Inflammatory macrophage treated with lipopolysaccharide for 4 hours (primary cell): ENCODE measurements at regions not wholly inside any gene's neighbourhood (a gene's known extent, or its start where the extent isn't known, plus 50 kb on each side); places are given as distances from the start of the nearest gene placed in this dataset.

ENCODE experiments used
- DNase-seq: peaks from one replicate; pipeline ENCODE4 v3.0.0-alpha.2; 2020

DNA sequence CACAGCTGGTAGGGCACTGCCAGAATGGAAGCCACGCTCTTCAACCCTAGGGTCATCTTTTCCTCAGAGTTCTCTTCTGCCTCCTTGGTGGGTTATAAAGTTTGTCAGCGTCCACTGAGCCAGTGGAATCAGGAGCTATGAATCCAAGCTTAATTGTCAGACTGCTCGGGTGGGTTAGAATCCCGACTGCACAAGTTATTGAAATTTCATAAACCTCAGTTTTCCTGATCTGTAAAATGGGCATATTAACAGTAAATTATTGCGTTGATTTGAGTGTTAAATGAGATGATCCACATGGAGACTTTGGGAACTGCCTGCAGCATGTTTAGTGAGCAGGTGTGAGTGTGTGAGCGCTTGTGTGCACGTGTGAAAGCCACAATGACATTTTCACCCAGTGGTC, 400.5 kb upstream of the CDH11 start:
- DNase-seq, result no peak

DNA sequence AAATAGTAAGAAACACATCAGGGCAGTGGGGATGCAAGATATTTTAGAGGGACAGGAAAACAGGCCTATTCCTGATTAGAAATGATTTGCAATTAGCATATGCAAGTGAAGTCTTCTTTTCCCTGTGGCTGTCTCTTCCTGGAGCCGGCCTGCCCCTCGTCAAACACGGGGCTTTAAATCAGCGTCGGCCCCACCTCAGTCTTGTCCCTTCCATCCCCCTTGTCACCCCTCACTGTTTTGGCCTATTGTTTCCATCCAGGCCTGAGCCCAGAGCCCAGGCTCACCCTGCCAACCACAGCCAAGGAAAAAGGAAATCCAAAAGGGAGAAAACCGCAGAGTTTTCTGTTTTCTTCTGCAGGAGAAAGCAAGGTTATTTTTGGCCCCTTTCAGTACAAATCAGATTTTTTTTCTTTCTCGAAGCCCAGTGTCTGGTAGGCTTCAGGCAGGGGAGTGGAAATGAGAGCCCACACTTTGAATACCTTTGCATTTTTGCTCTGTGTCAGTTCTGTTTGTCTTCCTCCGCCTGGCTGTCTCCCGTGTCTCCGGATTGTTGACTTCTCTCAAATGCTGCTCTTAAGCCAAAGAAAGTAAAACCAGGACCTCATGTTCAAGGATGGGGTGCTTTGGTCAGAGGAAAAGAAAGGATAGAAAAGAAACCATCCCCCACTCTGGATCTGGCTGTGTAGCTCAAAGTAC, 399.9 kb upstream of the CDH11 start:
- DNase-seq, result no peak

DNA sequence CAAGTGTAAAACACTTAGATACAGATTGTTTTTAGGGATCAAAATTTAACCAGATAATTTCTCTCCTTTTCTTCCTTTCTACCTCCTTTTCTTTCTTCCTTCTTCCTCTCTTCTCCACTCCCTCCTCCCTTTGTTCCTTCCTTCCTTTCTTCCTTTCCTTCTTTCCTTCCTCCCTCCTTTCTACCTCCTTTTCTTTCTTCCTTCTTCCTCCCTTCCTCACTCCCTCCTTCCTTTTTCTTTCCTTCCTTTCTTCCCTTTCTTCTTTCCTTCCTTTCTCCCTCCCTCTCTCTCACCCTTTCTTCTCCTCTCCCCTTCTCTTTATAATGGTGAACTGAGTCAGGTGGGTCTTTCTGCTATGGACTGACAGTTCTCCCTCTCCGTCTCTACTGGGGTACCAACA, 397.5 kb upstream of the CDH11 start:
- no peak for DNase-seq

DNA sequence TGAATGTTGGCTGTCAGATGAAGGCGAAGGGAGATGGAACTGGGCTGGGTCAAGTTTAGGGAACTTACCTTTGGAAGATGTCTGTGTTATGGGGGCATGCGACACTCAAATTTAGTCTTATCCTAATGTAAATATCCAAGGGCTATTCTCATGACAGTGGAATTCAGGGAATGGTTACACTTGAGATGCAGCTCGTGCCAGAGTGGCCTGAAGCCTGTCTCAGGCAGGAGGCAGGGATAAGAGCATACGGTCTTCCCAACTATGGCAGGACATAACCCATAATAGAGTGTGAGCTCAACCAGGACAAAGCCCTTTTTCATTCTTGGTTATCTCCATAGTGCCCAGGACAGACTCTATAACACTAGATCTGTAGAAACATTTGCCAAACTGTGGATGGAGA, 393.3 kb upstream of the CDH11 start:
- no peak for DNase-seq

DNA sequence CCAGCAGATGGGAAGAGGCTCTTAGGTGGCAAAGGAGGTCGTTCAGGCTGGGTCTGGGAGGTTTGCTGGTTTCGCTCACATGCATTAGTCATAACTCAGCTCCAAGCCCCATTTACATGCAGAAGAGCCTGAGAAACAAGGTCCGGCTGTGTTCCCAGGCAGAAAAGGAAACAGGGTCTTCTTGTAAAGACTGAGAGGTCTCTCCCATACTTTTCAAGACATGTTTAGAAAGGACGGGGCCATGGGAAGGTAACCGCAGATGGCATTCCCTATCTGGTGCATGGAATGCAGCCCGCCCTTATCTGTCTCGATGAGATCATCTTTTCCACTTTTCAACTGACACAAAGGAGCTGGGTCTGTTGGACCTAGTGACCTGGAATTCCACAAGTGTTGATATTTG, 389.0 kb upstream of the CDH11 start:
- DNase-seq, result no peak

DNA sequence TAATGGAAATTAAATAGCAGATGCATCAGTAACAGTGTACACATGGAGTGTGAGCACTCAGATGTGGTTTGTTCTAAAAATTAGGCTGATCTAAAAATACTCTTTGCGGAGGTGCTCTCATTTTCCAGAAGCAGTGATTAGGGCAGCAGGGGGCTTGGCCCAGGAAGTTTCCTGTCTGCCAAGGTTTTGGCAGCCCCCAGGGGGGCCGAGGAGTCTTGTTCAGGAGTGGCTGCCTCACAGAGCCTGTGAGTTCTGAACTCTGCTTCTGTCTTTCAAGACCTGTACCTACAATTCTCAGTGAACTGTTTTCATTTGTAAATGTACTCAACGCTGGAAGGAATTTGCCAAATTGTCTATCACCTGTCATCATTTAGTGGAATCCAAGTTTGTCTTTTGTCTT, 388.4 kb upstream of the CDH11 start:
- no peak for DNase-seq

DNA sequence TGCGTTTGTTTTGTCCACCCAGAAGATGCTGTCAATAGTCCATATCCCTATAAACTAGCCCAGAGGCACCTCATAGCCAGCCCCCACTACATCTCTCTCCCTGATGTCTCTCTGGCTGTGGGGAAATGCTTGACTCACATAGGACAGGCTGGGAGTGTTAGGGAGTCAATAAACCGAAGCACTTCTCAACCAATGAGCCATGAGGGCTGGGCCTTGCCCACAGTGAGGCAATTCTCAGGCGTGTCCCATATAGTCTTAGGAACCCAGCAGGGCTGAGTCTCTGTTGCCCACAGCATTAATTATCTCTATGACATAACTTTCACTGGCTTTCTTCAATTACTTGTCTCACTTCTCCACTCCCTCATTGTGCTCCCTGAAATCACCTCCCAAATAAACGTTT, 387.3 kb upstream of the CDH11 start:
- no peak for DNase-seq

DNA sequence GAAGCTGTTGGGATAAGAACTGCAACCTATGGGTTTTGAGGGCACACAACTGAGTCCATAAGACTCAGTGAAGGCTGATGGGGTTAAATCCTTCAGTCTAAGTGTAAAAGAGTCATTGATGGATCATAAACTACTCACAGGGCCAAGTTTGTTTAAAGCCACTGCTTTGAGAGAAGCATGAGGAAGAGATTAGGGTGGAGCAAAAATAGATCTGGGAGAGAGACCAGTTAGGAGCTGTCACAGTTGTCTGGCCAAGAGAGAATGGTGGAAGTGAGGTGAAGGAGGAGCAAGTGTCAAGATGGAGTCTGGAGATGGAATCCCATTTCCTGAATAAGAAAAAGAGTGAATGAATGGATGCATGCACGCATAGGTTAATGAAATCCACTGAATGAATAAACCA, 379.1 kb upstream of the CDH11 start:
- DNase-seq, result no peak

DNA sequence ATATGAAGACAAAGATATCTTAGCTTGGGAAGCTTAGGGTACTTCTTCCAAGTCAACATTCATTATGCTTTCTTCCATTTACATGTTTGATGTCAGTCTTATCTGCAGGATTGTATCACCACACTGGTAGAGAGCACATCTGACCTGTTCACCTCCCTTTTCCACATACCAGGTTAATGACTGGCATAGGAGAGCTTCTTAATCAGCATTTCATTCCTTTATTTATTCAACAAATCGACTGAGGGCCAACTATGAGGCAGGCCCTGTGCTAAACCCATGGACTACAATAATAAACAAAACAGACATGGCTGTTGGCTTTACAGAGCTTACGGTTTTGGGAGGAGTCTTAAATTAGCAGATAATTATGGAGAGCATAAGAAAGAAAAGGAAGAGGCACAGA, 378.1 kb upstream of the CDH11 start:
- no peak for DNase-seq

DNA sequence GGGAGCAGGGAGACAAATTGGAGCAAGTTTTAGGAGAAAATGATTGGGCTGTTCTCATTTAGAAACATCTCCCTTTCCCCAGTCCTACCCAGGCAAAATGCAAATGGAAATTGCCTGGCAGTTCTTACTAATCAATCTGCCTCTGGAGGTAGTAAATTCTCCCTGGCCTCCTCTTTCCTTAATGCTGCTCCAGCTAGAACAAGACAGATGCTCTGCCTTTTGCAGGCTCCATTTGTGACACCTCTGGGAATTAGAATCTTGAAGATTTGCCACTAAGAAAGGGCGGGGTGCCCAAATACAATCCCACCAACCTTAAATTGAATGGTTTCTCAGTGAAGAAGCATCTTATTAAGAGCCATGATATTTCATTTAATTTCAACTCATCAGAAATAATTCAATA, 377.7 kb upstream of the CDH11 start:
- no peak for DNase-seq

DNA sequence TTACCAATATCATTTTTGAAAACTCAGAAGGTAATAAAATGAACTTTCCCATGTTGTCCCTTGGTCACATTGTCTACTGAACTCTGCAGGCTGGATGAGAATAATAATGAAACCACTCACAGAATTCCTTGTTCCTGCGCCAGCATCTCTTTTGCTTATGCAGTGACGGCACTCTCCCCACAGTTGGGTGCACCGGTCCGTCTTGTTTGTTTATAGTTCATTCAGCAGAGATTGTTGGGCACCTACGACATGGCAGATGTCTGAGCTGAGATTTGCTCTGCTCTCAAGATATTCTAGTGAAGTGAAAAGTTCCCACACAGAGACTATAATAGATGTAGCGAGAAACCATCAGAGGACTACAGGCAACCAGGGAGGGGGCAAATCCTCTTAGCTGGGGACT, 375.7 kb upstream of the CDH11 start:
- no peak for DNase-seq

DNA sequence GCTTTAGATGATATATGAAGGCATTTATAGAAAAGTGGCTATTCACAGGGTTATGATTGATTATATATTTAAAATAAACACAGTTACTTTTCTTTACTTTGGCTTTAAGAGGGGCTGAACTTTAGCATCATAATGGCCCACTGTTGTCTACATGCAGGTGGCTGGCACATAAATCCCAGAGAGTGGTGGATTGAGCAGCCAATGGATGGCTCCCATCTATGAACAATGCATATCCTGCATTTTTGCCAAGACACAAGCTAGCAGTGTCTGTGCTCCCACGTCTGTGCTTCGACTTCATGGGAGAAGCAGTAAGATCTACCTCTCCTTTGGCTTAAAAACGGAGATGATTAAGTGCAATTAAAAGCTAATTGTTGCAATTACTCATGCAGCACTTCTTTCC, 373.2 kb upstream of the CDH11 start:
- DNase-seq, result no peak

DNA sequence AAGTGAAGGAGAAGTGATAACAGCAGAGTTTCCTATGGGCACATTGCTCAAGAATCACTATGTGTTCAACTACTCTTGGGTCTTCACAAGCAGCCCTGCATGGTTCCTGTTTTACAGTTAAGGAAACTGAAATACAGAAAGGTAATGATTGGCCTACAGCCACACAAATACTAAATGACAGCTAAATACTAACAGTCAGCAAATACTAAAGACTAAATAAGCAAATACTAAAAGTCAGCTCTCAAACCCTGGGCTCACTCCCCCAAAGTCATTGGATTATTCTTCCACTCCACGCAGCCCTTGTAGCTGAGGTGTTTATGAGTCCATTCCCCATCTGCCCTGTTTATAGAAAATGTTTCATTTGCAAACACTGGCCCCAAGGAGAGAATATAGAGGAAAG, 372.7 kb upstream of the CDH11 start:
- DNase-seq, result no peak

DNA sequence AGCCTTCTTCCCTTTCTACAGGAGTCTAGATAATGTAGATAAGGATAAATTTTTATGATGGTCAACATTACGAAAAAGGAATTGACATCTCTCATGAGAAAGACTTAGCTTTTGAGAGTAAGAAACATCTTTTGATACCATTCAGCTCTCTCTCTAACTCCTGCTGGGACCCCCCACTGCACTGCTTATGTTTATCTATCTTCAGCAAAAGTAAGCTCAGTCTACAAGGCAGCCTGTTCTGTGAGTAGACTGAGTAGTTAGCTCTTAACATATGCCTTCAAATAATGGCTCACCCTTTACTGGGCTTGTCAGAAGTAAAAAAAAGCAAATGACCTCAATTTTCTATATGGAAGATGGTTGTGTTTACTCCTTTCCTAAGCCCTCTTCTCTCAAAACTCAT, 372.2 kb upstream of the CDH11 start:
- DNase-seq, result no peak

DNA sequence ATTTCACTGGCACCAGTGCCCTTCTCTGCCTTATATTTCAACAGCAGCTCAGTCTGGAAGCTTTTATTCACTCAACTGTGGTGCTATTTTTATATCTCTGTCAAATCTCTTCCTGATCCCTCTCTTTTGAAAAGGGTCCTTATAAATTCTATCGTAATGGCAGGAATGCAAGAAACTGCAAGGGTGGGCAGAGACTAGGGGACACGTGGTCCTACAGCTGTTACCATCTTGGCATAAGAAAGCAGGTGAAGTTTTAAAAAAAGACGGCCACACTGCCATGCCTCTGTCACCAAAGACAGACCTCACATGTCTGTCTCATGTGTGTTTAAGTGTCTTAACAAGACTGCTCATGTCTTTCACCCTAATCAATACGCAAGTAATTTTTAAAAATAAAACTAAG, 368.4 kb upstream of the CDH11 start:
- DNase-seq, result no peak

DNA sequence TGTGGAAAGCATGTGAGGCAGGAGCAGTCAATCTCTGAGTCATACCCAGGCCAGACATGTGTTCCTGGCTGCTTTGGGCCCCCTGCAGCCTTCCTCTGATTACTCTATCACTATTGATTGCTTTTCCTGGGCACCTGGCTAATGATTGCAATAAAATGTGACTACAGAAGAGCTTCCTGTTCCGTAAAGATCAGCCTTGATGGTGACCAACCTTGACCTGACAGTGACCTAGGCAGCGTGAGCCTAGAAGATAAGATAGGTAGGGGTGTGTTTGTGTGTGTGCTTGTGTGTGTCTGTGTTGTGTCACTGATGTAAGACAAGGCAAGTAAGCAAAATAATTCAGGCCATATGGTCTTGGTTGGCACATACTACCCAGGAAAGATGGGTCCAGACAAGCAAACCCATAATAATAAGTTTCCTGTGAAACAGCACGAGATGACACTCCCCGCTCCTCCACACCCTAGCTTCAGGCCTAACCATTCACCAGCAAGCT, 367.7 kb upstream of the CDH11 start:
- DNase-seq, result no peak

DNA sequence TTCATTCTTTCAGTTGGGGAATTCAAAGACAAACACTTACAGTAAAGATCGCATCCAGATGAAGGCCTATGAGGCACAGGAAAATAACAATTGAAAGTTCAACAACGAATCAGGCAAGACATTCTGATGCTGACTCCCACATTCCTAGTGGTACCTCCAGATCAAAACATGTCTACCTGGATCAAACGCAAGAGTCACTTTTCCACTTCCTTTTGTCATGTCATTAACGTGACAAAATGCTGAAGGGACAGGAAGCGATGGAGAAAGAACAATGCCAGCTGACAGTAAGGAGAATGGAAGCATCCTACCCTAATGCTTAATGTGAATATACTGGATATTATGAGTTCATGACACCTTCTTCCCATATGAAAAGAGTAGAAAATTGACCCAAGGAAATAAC, 365.4 kb upstream of the CDH11 start:
- DNase-seq, result no peak

DNA sequence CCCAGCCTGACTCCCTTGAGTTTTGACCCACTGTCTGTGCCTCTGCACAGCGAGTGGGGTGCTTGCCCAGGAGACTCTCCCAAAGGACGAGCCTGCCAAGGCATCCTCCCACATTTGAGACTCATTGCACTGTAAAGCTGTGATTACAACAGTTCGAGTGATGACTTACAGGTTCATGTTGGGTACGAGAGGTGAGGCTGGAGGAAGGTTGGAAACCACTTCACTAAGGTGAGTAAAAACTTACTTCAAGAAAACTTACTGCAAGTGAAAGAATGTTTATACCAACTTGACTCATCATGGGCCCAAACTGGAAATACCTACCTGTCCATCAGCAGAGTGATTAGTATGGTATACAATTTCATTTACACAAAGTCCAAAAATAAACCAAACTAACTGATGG, 360.1 kb upstream of the CDH11 start:
- no peak for DNase-seq

DNA sequence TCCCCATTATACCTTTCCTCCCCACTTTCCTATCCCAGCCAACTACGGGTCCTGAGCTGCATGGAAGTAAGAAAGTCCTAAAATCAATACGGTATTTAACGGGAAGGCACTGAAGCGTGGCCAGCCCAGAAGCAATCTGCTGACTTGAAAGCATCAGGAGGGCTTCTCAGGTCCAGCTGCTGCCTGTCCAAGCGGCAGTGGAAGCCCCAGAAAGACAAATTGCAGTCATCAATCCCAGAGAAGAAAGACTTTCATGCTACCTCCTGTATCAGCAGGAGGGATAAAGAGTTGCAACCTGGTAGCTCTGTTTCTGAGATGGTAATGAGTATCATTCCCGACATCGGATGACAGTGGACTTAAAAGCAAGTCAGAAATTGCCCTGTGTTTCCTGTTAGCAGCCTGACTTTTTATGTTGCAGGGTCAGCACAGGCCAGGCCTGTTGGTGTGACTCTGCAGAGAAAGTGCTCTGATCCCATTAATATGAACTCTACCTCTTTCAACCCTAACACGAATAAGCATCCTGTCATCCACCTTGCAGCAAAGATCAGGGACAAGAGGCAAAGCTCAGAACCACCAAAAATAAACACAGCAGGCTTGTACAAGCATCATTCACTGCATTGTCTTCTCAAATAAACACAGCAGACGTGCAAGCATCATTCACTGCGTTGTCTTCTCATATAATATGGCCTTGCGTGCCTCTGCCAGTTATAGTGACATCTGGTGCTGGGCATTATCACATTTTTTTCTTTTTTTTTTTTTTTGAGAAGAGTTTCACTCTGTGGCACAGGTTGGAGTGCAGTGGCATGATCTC, 358.6 kb upstream of the CDH11 start:
- no peak for DNase-seq

DNA sequence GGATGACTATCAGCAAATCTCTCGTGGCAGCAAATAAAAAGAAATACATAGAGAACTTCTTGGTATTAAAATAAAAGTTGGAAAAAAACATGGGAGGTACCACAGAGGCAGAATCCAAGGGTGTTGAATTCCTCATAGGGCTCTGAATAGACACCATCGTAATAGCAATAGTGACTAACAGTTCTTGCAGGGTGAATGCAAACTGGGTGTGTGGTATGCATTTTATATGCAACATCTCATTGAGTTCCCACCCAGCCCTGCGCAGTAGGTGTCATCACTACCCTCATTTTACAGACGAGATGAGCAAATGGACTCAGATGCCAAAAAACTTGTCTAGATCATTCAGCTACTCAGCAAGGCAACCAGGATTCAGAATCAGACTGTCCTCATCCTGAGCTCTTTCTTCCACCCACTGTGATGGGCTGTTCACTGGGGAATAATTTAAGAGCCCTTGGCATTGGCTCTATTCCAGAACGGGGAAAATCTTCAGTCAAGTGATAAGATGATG, 354.6 kb upstream of the CDH11 start:
- no peak for DNase-seq

DNA sequence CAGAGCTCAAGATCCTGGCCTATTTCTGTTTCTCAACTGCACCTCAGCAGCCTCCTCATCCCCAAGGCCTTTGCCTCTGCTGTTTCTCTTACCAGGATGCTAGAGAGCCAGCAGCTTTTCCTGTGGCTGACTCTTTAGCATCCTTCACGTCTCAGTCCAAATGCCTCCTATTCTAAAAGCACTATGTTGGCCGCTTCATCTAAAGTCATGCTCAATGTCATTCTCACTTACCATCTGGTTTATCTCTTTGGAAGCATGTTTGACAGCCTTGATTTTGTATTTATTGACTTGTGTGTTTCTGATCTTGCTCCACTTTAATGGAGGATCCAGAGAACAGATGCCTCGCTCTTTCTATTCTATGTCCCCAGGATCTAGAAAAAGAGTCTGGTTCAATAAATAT, 351.8 kb upstream of the CDH11 start:
- no peak for DNase-seq

DNA sequence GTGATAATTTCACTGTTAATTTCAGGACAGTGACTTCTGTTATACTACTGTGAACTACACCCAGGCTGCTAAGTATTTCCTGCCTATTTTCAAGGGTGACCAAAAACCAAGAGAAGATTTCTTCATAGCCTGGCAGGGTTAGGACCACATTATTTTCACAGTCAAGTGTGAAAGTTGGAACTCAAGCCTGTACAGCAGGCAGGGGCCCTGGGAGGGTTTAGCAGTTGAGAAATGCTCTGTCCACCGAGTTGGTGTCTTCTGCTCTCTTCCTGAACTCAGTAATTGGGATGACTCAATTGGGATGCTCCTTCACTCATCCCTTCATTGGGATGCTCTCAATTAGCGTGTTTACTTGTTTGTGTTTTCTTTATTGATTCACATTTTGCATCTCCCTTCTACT, 347.3 kb upstream of the CDH11 start:
- DNase-seq, result no peak

DNA sequence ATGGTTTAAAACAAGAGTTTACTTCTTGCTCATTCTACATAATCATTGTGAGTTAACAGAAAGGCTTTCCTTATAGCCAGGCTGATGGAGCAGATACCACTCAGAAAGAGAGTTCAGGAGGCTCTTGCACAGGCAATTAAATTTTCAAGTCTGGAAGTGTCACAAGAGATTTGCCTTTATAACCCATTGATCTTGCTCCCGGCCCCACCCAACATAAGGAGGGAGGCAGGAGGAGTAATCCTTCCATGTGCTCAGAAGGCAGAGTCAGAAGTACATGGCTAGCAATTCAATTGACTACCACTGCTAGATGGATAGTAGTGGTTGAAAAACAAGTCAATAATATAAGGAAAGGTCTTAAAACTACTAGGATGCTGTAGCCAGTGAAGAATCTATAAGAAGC, 346.3 kb upstream of the CDH11 start:
- DNase-seq, result no peak

DNA sequence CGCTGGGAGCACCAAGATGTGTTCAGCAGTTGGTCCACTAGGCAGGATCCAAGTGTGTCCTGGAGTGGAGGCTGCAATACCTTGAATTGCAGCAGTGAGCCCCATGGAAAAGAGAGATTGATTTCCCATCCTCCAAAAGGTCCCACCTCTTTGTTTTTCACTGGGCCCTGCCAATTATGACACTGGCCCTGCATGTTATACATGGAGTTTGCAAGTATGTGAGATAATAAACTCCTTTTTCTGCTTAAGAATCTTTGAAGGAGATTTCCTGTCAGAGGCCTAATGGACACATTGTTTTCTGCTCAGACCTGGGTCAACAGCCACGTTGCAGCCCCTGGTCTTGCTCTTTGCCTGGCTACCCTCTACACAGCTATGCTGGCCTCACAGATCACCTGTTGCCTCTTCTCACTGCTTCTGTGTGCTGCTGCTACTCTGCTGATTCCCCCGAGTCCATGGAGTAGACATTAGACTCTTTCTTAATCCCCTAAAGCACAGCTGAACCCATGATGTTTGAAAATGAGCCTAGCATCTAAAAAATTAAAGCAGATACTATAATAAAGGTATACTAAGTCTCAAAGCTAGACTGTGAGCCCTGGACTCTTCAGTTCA, 341.9 kb upstream of the CDH11 start:
- no peak for DNase-seq
